ENCODE measurements at regions not wholly inside any gene's neighbourhood (a gene's known extent, or its start where the extent isn't known, plus 50 kb on each side); places are given as distances from the start of the nearest gene placed in this dataset.
A peak's percentile ranks its signal among the peaks of the same experiment; 100 is the strongest.

GRCh38 chr18:73615506-73615905 is 532.1 kb downstream of the FBXO15 start:
- H3K27ac Mint-ChIP-seq: peak overlapping the region; percentile 87
- H3K4me3 Mint-ChIP-seq: peak overlapping the region; percentile 11; the same call in 1 of the 2 replicates
- no peaks in the 10 kb centered on the region; the same call in 1 of the 2 replicates for H3K9me3 Mint-ChIP-seq
- peaks cover 64% of the 10 kb centered on the region for H3K4me1 Mint-ChIP-seq (ENCODE audit: low read depth)
- H3K27me3 Mint-ChIP-seq (ENCODE audit: insufficient read depth): no peaks in the 10 kb centered on the region
- TF ChIP-seq CTCF (IDR thresholded peaks at IDR 0.05): no peak
- peak; percentile 25 for DNase-seq
- H3K36me3 Mint-ChIP-seq (ENCODE audit: low read depth): peaks cover 32% of the 10 kb centered on the region

GRCh38 chr18:73614812-73615211 is 532.8 kb downstream of the FBXO15 start:
- H3K4me1 Mint-ChIP-seq (ENCODE audit: low read depth): peaks cover 57% of the 10 kb centered on the region
- no peaks in the 10 kb centered on the region; the same call in 1 of the 2 replicates for H3K27me3 Mint-ChIP-seq (ENCODE audit: insufficient read depth)
- peak overlapping the region; percentile 87 for H3K27ac Mint-ChIP-seq
- no peaks in the 10 kb centered on the region; the same call in 1 of the 2 replicates for H3K9me3 Mint-ChIP-seq
- TF ChIP-seq CTCF (IDR thresholded peaks at IDR 0.05): no peak
- peak; percentile 96 for DNase-seq
- peaks cover 30% of the 10 kb centered on the region for H3K36me3 Mint-ChIP-seq (ENCODE audit: low read depth)
- H3K4me3 Mint-ChIP-seq: peak overlapping the region; percentile 11; the same call in 1 of the 2 replicates

GRCh38 chr18:73613706-73614340 is 533.8 kb downstream of the FBXO15 start:
- H3K4me1 Mint-ChIP-seq (ENCODE audit: low read depth): peaks cover 56% of the 10 kb centered on the region
- TF ChIP-seq CTCF (IDR thresholded peaks at IDR 0.05): no peak
- no peak for DNase-seq
- no peaks in the 10 kb centered on the region; the same call in 1 of the 2 replicates for H3K9me3 Mint-ChIP-seq
- no peak overlapping the region for H3K4me3 Mint-ChIP-seq
- peak overlapping the region; percentile 87 for H3K27ac Mint-ChIP-seq
- H3K36me3 Mint-ChIP-seq (ENCODE audit: low read depth): peaks cover 28% of the 10 kb centered on the region
- H3K27me3 Mint-ChIP-seq (ENCODE audit: insufficient read depth): no peaks in the 10 kb centered on the region; the same call in 1 of the 2 replicates

GRCh38 chr18:73597832-73598615 is 549.6 kb downstream of the FBXO15 start:
- no peak overlapping the region for H3K4me3 Mint-ChIP-seq
- no peak for TF ChIP-seq CTCF (IDR thresholded peaks at IDR 0.05)
- no peak overlapping the region for H3K27ac Mint-ChIP-seq
- H3K4me1 Mint-ChIP-seq (ENCODE audit: low read depth): peaks cover 14% of the 10 kb centered on the region
- DNase-seq: no peak
- no peaks in the 10 kb centered on the region for H3K36me3 Mint-ChIP-seq (ENCODE audit: low read depth)
- no peaks in the 10 kb centered on the region for H3K9me3 Mint-ChIP-seq
- H3K27me3 Mint-ChIP-seq (ENCODE audit: insufficient read depth): no peaks in the 10 kb centered on the region

GRCh38 chr18:73594749-73595148 is 552.9 kb downstream of the FBXO15 start:
- Mint-ChIP-seq H3K27ac (no peak overlapping the region), H3K27me3 (ENCODE audit: insufficient read depth) (no peaks in the 10 kb centered on the region), H3K4me3 (no peak overlapping the region), H3K36me3 (ENCODE audit: low read depth) (no peaks in the 10 kb centered on the region), H3K4me1 (ENCODE audit: low read depth) (peaks cover 14% of the 10 kb centered on the region), H3K9me3 (no peaks in the 10 kb centered on the region)
- DNase-seq: no peak
- TF ChIP-seq CTCF (IDR thresholded peaks at IDR 0.05): no peak

Data from HFFc6 (cell line).